ENCODE measurements at regions not wholly inside any gene's neighbourhood (a gene's known extent, or its start where the extent isn't known, plus 50 kb on each side); places are given as distances from the start of the nearest gene placed in this dataset.

DNA sequence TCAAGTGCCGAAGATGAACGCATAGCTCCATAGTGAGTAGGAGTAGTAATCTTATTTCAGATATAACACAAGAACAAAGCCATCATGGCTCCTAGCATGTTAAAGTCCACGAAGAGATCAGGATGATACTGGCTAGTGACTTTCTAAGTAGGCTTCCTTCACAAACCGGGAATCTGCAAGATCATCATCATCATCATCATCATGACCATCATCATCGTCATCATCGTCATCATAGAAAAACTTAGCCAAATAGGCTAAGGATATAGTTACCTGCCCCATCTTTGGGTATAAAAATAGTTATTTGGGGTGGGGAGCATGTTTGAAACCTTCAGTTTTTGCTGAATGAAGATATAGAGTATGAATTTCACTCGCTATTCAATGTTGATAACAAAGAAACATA lies 57.9 kb downstream of the PYDC2 start:
- DNase-seq (ENCODE audit: low read depth) = no peak
- TF ChIP-seq, protein P1, sequence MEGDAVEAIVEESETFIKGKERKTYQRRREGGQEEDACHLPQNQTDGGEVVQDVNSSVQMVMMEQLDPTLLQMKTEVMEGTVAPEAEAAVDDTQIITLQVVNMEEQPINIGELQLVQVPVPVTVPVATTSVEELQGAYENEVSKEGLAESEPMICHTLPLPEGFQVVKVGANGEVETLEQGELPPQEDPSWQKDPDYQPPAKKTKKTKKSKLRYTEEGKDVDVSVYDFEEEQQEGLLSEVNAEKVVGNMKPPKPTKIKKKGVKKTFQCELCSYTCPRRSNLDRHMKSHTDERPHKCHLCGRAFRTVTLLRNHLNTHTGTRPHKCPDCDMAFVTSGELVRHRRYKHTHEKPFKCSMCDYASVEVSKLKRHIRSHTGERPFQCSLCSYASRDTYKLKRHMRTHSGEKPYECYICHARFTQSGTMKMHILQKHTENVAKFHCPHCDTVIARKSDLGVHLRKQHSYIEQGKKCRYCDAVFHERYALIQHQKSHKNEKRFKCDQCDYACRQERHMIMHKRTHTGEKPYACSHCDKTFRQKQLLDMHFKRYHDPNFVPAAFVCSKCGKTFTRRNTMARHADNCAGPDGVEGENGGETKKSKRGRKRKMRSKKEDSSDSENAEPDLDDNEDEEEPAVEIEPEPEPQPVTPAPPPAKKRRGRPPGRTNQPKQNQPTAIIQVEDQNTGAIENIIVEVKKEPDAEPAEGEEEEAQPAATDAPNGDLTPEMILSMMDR (conservative IDR thresholded peaks at IDR 0.05; ENCODE audit: low read length) = no peak
- no peak overlapping the region for H3K4me3 ChIP-seq (ENCODE audit: low read length)

DNA sequence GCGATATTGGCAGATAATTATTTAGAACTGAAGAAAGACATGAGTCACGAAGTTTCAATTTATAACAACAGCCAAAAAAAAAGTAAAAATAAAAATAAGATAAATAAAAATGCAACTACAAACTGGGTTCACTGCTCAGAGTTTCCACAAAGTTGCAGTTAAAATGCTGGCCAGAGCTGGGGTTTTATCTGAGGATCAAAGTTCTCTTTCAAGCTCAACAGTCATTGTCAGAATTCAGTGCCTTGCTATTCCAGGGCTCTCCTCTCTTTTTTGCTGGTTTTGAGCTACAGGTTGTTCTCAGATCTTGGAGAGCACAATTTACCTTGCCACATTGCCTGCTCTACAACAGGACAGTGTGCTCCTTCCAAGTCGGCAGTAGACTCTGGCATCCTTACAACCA lies 60.1 kb downstream of the PYDC2 start:
- TF ChIP-seq, protein P1 (conservative IDR thresholded peaks at IDR 0.05; ENCODE audit: low read length) = no peak
- DNase-seq (ENCODE audit: low read depth) = no peak
- H3K4me3 ChIP-seq (ENCODE audit: low read length) = no peak overlapping the region

DNA sequence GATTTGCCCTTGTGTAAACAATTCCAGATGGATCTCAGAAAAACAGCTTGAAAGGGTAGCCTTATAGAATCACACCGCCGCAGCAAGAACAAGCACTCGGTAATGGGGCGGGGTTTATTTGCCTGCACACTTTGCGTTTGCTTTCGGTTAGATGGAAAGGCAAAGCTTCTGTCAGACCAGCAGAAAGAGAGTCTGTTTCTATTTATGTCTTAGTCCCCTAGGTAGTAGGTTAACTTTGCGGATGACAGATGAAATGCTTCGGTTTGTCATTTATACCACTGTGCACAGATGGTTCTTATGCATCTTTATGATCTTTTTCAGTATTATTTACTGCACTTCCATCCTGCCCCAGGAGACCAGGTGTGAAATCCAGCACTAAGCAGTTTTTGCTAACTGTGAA lies 62.2 kb downstream of the PYDC2 start:
- H3K4me3 ChIP-seq (ENCODE audit: low read length) = no peak overlapping the region
- TF ChIP-seq, protein P1 (conservative IDR thresholded peaks at IDR 0.05; ENCODE audit: low read length) = no peak
- DNase-seq (ENCODE audit: low read depth) = no peak

DNA sequence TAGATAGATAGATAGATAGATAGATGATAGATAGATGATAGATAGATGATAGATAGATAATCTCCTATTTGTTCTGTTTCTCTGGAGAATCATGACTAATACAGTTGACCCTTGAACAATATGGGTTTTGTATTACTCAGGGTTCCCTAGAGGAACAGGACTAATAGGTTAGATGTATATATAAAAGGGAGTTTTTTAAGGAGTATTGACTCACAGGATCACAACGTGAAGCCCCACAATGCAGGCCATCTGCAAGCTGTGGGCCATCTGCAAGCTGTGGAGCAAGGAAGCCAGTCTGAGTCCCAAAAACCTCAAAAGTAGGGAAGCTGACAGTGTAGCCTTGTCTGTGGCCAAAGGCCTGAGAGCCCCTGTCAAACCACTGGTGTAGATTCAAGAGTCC lies 67.6 kb downstream of the PYDC2 start:
- no peak overlapping the region for H3K4me3 ChIP-seq (ENCODE audit: low read length)
- TF ChIP-seq, protein P1 (conservative IDR thresholded peaks at IDR 0.05; ENCODE audit: low read length) = no peak
- no peak for DNase-seq (ENCODE audit: low read depth)

DNA sequence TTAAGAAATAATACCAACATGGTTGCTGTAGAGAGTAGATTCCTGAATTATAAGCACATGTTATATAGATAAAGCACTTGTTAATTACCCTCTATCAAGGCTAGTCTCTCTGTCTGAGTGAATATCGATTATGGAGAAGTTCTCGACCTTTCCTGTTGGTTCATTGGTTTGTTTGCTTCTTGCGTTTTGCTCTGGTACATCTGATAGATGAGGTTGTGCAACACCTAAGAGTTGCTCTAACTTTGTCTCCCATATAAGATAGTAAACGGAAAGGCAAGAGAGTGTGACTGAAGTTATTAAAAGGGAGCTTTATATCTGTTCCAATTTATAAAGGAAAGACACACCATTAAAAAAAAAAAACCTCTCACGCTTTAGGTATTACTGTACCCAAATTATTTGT lies 69.0 kb downstream of the PYDC2 start:
- TF ChIP-seq, protein P1 (conservative IDR thresholded peaks at IDR 0.05; ENCODE audit: low read length) = no peak
- no peak for DNase-seq (ENCODE audit: low read depth)
- H3K4me3 ChIP-seq (ENCODE audit: low read length) = no peak overlapping the region

DNA sequence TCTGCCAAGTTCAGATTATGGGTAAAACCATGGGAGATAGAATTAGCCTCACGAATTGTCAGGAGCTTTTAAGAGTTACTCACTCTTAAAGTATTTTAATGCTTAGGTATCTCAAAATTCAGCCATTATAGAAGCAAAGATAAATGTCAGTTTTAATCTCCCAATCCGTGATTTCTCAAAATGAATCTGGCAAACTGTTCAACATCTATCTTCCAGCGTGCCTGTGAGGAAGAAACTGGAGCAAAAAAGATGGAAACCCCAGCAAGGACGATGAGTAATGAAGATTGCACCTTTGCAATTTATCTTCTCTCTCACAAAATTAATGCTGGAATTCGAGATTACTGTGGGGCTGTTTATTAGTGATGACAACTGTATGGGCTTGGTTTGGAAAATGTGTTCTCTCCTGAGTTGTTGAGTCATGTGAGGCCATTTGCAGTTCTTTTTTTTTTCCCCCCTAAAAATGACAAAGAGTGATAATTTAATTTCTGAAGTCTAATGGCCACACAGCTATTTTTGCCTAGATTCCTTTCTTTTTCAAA lies 70.5 kb downstream of the PYDC2 start:
- no peak for DNase-seq (ENCODE audit: low read depth)
- TF ChIP-seq, protein P1 (conservative IDR thresholded peaks at IDR 0.05; ENCODE audit: low read length) = no peak
- no peak overlapping the region for H3K4me3 ChIP-seq (ENCODE audit: low read length)

DNA sequence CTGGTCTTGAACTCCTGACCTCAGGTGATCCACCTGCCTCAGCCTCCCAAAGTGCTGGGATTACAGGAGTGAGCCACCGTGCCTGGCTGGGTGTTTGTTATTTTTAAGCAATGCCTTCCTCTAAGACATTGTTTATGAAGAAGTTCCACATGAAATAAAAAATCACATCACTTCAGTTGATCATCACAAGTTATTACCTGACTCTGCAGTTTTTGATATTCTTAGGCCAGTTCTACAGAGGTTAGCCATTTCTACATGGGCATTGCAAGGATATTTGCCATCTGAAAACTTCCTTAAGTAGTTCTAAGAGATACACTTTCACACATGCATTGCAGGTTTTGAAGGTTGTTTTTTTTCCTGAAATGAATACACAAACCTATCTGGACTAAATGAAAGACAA lies 82.1 kb downstream of the PYDC2 start:
- H3K4me3 ChIP-seq (ENCODE audit: low read length) = no peak overlapping the region
- no peak for DNase-seq (ENCODE audit: low read depth)
- TF ChIP-seq, protein P1 (conservative IDR thresholded peaks at IDR 0.05; ENCODE audit: low read length) = no peak

Data from AG10803 (cell line).